ENCODE measurements at regions not wholly inside any gene's neighbourhood (a gene's known extent, or its start where the extent isn't known, plus 50 kb on each side); places are given as distances from the start of the nearest gene placed in this dataset.

GRCh38 chr5:89303033-89303480, 420.1 kb upstream of the MEF2C start:
- Histone ChIP-seq H3K27me3 (no peaks in the 10 kb centered on the region), H3K27ac (peak overlapping the region; percentile 91), H3K36me3 (no peaks in the 10 kb centered on the region), H3K4me3 (ENCODE audit: low read depth in 1 of 2, low read length in 1 of 2) (peak overlapping the region in 1 of 2 experiments; percentile 23), H3K9me3 (no peaks in the 10 kb centered on the region), H3K4me1 (ENCODE audit: control insufficient read depth in 1 of 2, insufficient read depth in 1 of 2, low read depth in 1 of 2, low read length in 1 of 2) (peaks cover 60 to 67% of the 10 kb centered on the region in 2 experiments)
- TF ChIP-seq CTCF (IDR thresholded peaks at IDR 0.05): peak; percentile 12

- peaks cover 60 to 67% of the 10 kb centered on the region in 2 experiments for H3K4me1 ChIP-seq (ENCODE audit: control insufficient read depth in 1 of 2, insufficient read depth in 1 of 2, low read depth in 1 of 2, low read length in 1 of 2)
- peak overlapping the region in 1 of 2 experiments; percentile 23 for H3K4me3 ChIP-seq (ENCODE audit: low read depth in 1 of 2, low read length in 1 of 2)
- H3K27ac ChIP-seq: peak overlapping the region; percentile 91
- no peaks in the 10 kb centered on the region for H3K9me3 ChIP-seq
- H3K27me3 ChIP-seq: no peaks in the 10 kb centered on the region
- no peaks in the 10 kb centered on the region for H3K36me3 ChIP-seq
- no peak for TF ChIP-seq CTCF (IDR thresholded peaks at IDR 0.05)
Measured at GRCh38 chr5:89302102-89302891, 419.3 kb upstream of the MEF2C start.

GRCh38 chr5:89301321-89302025, 418.5 kb upstream of the MEF2C start:
- Histone ChIP-seq H3K27ac (peak overlapping the region; percentile 91), H3K4me3 (ENCODE audit: low read depth in 1 of 2, low read length in 1 of 2) (peak overlapping the region in 1 of 2 experiments; percentile 23), H3K27me3 (no peaks in the 10 kb centered on the region), H3K36me3 (no peaks in the 10 kb centered on the region), H3K9me3 (no peaks in the 10 kb centered on the region), H3K4me1 (ENCODE audit: control insufficient read depth in 1 of 2, insufficient read depth in 1 of 2, low read depth in 1 of 2, low read length in 1 of 2) (peaks cover 60 to 65% of the 10 kb centered on the region in 2 experiments)
- TF ChIP-seq CTCF (IDR thresholded peaks at IDR 0.05): no peak

- no peaks in the 10 kb centered on the region for H3K9me3 ChIP-seq
- no peaks in the 10 kb centered on the region for H3K36me3 ChIP-seq
- no peak for TF ChIP-seq CTCF (IDR thresholded peaks at IDR 0.05)
- no peaks in the 10 kb centered on the region for H3K27me3 ChIP-seq
- no peak overlapping the region for H3K4me3 ChIP-seq (ENCODE audit: low read depth in 1 of 2, low read length in 1 of 2)
- peak overlapping the region; percentile 91 for H3K27ac ChIP-seq
- H3K4me1 ChIP-seq (ENCODE audit: control insufficient read depth in 1 of 2, insufficient read depth in 1 of 2, low read depth in 1 of 2, low read length in 1 of 2): peaks cover 52 to 56% of the 10 kb centered on the region in 2 experiments
Measured at GRCh38 chr5:89300426-89300970, 417.5 kb upstream of the MEF2C start.

GRCh38 chr5:89299998-89300397, 417.0 kb upstream of the MEF2C start:
- no peak overlapping the region for H3K4me3 ChIP-seq (ENCODE audit: low read depth in 1 of 2, low read length in 1 of 2)
- no peaks in the 10 kb centered on the region for H3K36me3 ChIP-seq
- no peaks in the 10 kb centered on the region for H3K27me3 ChIP-seq
- H3K27ac ChIP-seq: peak overlapping the region; percentile 91
- no peak for TF ChIP-seq CTCF (IDR thresholded peaks at IDR 0.05)
- H3K9me3 ChIP-seq: no peaks in the 10 kb centered on the region
- H3K4me1 ChIP-seq (ENCODE audit: control insufficient read depth in 1 of 2, insufficient read depth in 1 of 2, low read depth in 1 of 2, low read length in 1 of 2): peaks cover 47 to 50% of the 10 kb centered on the region in 2 experiments

Data from neutrophil (primary cell).